ENCODE measurements at regions not wholly inside any gene's neighbourhood (a gene's known extent, or its start where the extent isn't known, plus 50 kb on each side); places are given as distances from the start of the nearest gene placed in this dataset.
"Not testable (repeated sequence)": the region's sequence is repeated elsewhere in the genome, so short reads cannot be mapped to it uniquely, and the experiment has no call there.

- no peak overlapping the region for H2AFZ ChIP-seq
- H3K4me1 ChIP-seq (ENCODE audit: insufficient read depth), result no peaks in the 10 kb centered on the region
- H3K4me3 ChIP-seq, result no peak overlapping the region
- no peaks in the 10 kb centered on the region for H3K79me2 ChIP-seq
- H3K9me2 ChIP-seq (replicated peaks; ENCODE audit: insufficient read depth), result no peaks in the 10 kb centered on the region
- TF ChIP-seq EZH2phosphoT487 (IDR thresholded peaks at IDR 0.05; ENCODE audit: low read depth, severe bottlenecking, unreplicated experiment) (no peak), CTCF (IDR thresholded peaks at IDR 0.05; ENCODE audit: poor library complexity) (no peak), EZH2 (IDR thresholded peaks at IDR 0.05; ENCODE audit: borderline replicate concordance) (no peak)
- H3K27me3 ChIP-seq, result no peaks in the 10 kb centered on the region
- H3K9me3 ChIP-seq (ENCODE audit: low read depth), result peaks cover 3% of the 10 kb centered on the region
- H3K4me2 ChIP-seq, result no peak overlapping the region
- 78% methylated on average over 3 of the region's 3 CpGs for WGBS (ENCODE audit: low lambda C conversion rate, missing lambda C conversion rate)
- H4K20me1 ChIP-seq (ENCODE audit: insufficient read depth, poor library complexity, severe bottlenecking), result no peaks in the 10 kb centered on the region
- no peaks in the 10 kb centered on the region for H3K36me3 ChIP-seq (replicated peaks; ENCODE audit: insufficient read depth, low read depth)
- no peak overlapping the region for H3K27ac ChIP-seq
- no peak for DNase-seq (ENCODE audit: low spot score)
Measured at GRCh38 chr12:33926095-33926494, 96.2 kb upstream of the ALG10 start.

DNA sequence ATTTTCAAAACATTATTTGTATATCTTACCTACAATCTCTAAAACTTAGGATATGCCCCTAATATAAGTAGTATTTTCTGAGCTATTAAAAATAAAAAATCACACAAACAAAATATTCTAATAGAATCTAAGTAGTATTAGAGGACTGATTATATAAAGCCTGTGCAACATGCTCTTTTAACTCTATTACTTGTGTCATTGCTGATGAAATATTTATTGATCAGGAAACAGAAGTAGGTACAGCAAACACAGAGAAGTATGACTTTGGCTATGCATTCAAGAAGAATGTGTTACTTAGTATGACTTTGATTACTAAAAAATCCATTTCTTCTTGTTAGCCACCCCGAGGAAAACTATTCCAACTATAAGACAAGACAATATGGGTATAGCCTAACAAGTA is 84.6 kb upstream of the ALG10 start:
- H3K27me3 ChIP-seq; H4K20me1 ChIP-seq (ENCODE audit: insufficient read depth, poor library complexity, severe bottlenecking); H2AFZ ChIP-seq; H3K9me3 ChIP-seq (ENCODE audit: low read depth); DNase-seq (ENCODE audit: low spot score); H3K27ac ChIP-seq; H3K79me2 ChIP-seq; H3K4me3 ChIP-seq; H3K4me2 ChIP-seq; H3K4me1 ChIP-seq (ENCODE audit: insufficient read depth); H3K36me3 ChIP-seq (replicated peaks; ENCODE audit: insufficient read depth, low read depth); H3K9me2 ChIP-seq (replicated peaks; ENCODE audit: insufficient read depth): not testable (repeated sequence)
- WGBS (ENCODE audit: low lambda C conversion rate, missing lambda C conversion rate), result 79% methylated on average over 1 of the region's 1 CpG

- no peak overlapping the region for H3K4me2 ChIP-seq
- no peaks in the 10 kb centered on the region for H3K79me2 ChIP-seq
- no peaks in the 10 kb centered on the region for H3K36me3 ChIP-seq (replicated peaks; ENCODE audit: insufficient read depth, low read depth)
- no peak overlapping the region for H3K4me3 ChIP-seq
- 67% methylated on average over 3 of the region's 3 CpGs for WGBS (ENCODE audit: low lambda C conversion rate, missing lambda C conversion rate)
- H3K9me3 ChIP-seq (ENCODE audit: low read depth), result no peaks in the 10 kb centered on the region
- no peak for DNase-seq (ENCODE audit: low spot score)
- H2AFZ ChIP-seq, result no peak overlapping the region
- no peaks in the 10 kb centered on the region for H3K27me3 ChIP-seq
- TF ChIP-seq EZH2phosphoT487 (IDR thresholded peaks at IDR 0.05; ENCODE audit: low read depth, severe bottlenecking, unreplicated experiment), result no peak
- TF ChIP-seq CTCF (IDR thresholded peaks at IDR 0.05; ENCODE audit: poor library complexity), result no peak
- TF ChIP-seq EZH2 (IDR thresholded peaks at IDR 0.05; ENCODE audit: borderline replicate concordance), result no peak
- no peaks in the 10 kb centered on the region for H3K9me2 ChIP-seq (replicated peaks; ENCODE audit: insufficient read depth)
- no peaks in the 10 kb centered on the region for H3K4me1 ChIP-seq (ENCODE audit: insufficient read depth)
- no peak overlapping the region for H3K27ac ChIP-seq
- H4K20me1 ChIP-seq (ENCODE audit: insufficient read depth, poor library complexity, severe bottlenecking), result no peaks in the 10 kb centered on the region
Measured at GRCh38 chr12:33942172-33942571, 80.1 kb upstream of the ALG10 start.

DNA sequence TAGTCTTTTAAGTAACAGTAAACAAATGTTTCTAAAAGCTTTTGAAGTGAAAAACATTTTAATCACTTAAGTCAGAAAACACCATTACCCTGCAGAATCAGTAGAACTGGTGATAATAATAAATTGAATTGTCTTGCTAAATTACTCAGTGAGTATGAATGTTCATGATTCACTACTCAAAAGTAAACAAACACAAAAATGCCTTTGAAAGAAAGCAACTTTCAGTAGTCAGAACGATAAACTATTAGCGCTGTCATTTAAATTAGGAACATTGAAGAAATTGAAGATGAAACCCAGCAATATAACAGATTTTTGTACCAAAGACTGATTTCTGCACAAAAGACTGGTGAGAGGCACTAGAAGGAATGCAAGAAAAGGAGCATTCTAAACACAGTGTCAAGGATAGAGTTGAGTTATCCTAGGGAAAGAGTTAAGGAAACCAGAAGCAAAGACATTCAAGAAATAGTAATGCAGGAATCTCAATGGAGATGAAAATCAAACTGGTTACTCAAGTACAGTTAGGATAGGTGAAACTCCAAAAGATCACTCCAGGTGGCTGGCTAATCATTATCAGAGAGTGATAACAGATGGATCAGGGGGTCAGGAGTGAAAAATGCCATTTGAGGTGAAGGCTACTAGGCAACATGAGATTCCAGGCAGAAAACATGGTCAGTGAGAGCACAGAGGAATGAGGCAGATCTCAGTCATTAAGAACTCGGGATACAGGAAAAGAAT is 77.4 kb upstream of the ALG10 start:
- no peaks in the 10 kb centered on the region for H3K27me3 ChIP-seq
- no peaks in the 10 kb centered on the region for H3K4me1 ChIP-seq (ENCODE audit: insufficient read depth)
- no peak overlapping the region for H3K27ac ChIP-seq
- TF ChIP-seq CTCF (IDR thresholded peaks at IDR 0.05; ENCODE audit: poor library complexity) (no peak), EZH2phosphoT487 (IDR thresholded peaks at IDR 0.05; ENCODE audit: low read depth, severe bottlenecking, unreplicated experiment) (no peak), EZH2 (IDR thresholded peaks at IDR 0.05; ENCODE audit: borderline replicate concordance) (no peak)
- no peaks in the 10 kb centered on the region for H4K20me1 ChIP-seq (ENCODE audit: insufficient read depth, poor library complexity, severe bottlenecking)
- 73% methylated on average over 3 of the region's 3 CpGs for WGBS (ENCODE audit: low lambda C conversion rate, missing lambda C conversion rate)
- no peak overlapping the region for H3K4me3 ChIP-seq
- H3K9me2 ChIP-seq (replicated peaks; ENCODE audit: insufficient read depth), result no peaks in the 10 kb centered on the region
- no peak overlapping the region for H3K4me2 ChIP-seq
- DNase-seq (ENCODE audit: low spot score), result peak; percentile 10
- no peak overlapping the region for H2AFZ ChIP-seq
- H3K79me2 ChIP-seq, result no peaks in the 10 kb centered on the region
- no peaks in the 10 kb centered on the region for H3K9me3 ChIP-seq (ENCODE audit: low read depth)
- H3K36me3 ChIP-seq (replicated peaks; ENCODE audit: insufficient read depth, low read depth), result no peaks in the 10 kb centered on the region
